Ovary (tissue), 1 donor: ENCODE measurements at regions not wholly inside any gene's neighbourhood (a gene's known extent, or its start where the extent isn't known, plus 50 kb on each side); places are given as distances from the start of the nearest gene placed in this dataset.

ENCODE experiments used
- EP300 ChIP-seq: sonication (generic); formaldehyde crosslinking; IDR thresholded peaks from one replicate; pipeline ENCODE4 v1.6.1; 2017; ENCODE audit warnings: antibody characterized with exemption
- POLR2A ChIP-seq: fragments of 450-650 bp; IDR thresholded peaks from one replicate; pipeline ENCODE4 v1.6.1; 2017; ENCODE audit warnings: antibody characterized with exemption, mild to moderate bottlenecking, moderate library complexity

GRCh38 chr18:71028285-71028762 lies 739.5 kb downstream of the SOCS6 start:
- TF ChIP-seq EP300 (no peak), POLR2A (no peak)
